Osteoblast (primary cell): ENCODE measurements at regions not wholly inside any gene's neighbourhood (a gene's known extent, or its start where the extent isn't known, plus 50 kb on each side); places are given as distances from the start of the nearest gene placed in this dataset.

ENCODE experiments used
- DNase-seq: peaks from one replicate; pipeline ENCODE4 v3.0.0; 2011; ENCODE audit warnings: low spot score, mixed read lengths; ENCODE audit not compliant: insufficient read length; ENCODE audit errors: missing footprints
- H2AFZ ChIP-seq: 2 replicates; pipeline ENCODE4 v1.6.0; 2011; ENCODE audit warnings: mild to moderate bottlenecking, low read length
- H3K27ac ChIP-seq: 2 replicates; pipeline ENCODE4 v1.5.1; 2011; ENCODE audit warnings: mild to moderate bottlenecking, low read depth, low read length, moderate library complexity
- H3K27me3 ChIP-seq: 2 replicates; pipeline ENCODE4 v1.6.0; 2012; ENCODE audit warnings: mild to moderate bottlenecking, control low read depth, inconsistent platforms, low read length, moderate library complexity; ENCODE audit not compliant: insufficient read depth
- H3K36me3 ChIP-seq: 2 replicates; pipeline ENCODE4 v1.5.1; 2011; ENCODE audit warnings: mild to moderate bottlenecking, low read length, control low read depth, moderate library complexity; ENCODE audit not compliant: insufficient read depth
- H3K4me1 ChIP-seq: 2 replicates; pipeline ENCODE4 v1.5.1; 2011; ENCODE audit warnings: mild to moderate bottlenecking, low read length, control low read depth, moderate library complexity; ENCODE audit not compliant: insufficient read depth
- H3K4me2 ChIP-seq: 2 replicates; pipeline ENCODE4 v1.6.0; 2011; ENCODE audit warnings: mild to moderate bottlenecking, low read length; ENCODE audit not compliant: insufficient read depth
- H3K4me3 ChIP-seq: fragments of 200-600 bp; sonication (generic); 3 replicates; pipeline ENCODE4 v1.5.1; 2012; ENCODE audit warnings: mild to moderate bottlenecking, low read length, inconsistent platforms; ENCODE audit not compliant: insufficient read depth
- H3K79me2 ChIP-seq: 2 replicates; pipeline ENCODE4 v1.6.0; 2012; ENCODE audit warnings: mild to moderate bottlenecking, low read length, control low read depth, inconsistent platforms; ENCODE audit not compliant: insufficient read depth
- H3K9me3 ChIP-seq: 2 replicates; pipeline ENCODE4 v1.5.1; 2011; ENCODE audit warnings: low read depth, low read length, control low read depth
- H4K20me1 ChIP-seq: 2 replicates; pipeline ENCODE4 v1.6.0; 2012; ENCODE audit warnings: mild to moderate bottlenecking, low read length, control low read depth; ENCODE audit not compliant: insufficient read depth
- CTCF ChIP-seq: IDR thresholded peaks from 2 replicates; pipeline ENCODE4 v1.5.1; 2011; ENCODE audit warnings: mild to moderate bottlenecking, low read depth, low read length, moderate library complexity; ENCODE audit errors: extremely low read depth

- no peak overlapping the region for H3K4me3 ChIP-seq
- H3K27ac ChIP-seq: no peak overlapping the region
These were observed 66.5 kb upstream of the ADRA2C start for GRCh38 chr4:3699678-3700077.

GRCh38 chr4:3699261-3699660, 66.9 kb upstream of the ADRA2C start:
- H4K20me1 ChIP-seq: no peaks in the 10 kb centered on the region
- H3K9me3 ChIP-seq: peaks cover 3% of the 10 kb centered on the region
- no peaks in the 10 kb centered on the region for H3K36me3 ChIP-seq
- no peaks in the 10 kb centered on the region for H3K4me1 ChIP-seq
- no peaks in the 10 kb centered on the region for H3K79me2 ChIP-seq
- no peak overlapping the region for H3K27ac ChIP-seq
- H3K4me3 ChIP-seq: no peak overlapping the region
- H3K27me3 ChIP-seq: peaks cover 30% of the 10 kb centered on the region
- no peak for TF ChIP-seq CTCF
- DNase-seq: no peak
- no peak overlapping the region for H2AFZ ChIP-seq
- H3K4me2 ChIP-seq: no peak overlapping the region

More at GRCh38 chr4:3699678-3700077, 66.5 kb upstream of the ADRA2C start:
- Histone ChIP-seq H3K79me2 (no peaks in the 10 kb centered on the region), H3K9me3 (peaks cover 3% of the 10 kb centered on the region), H3K27me3 (peaks cover 34% of the 10 kb centered on the region), H3K4me2 (no peak overlapping the region), H3K4me1 (no peaks in the 10 kb centered on the region), H3K36me3 (no peaks in the 10 kb centered on the region), H4K20me1 (no peaks in the 10 kb centered on the region), H2AFZ (no peak overlapping the region)
- no peak for TF ChIP-seq CTCF
- no peak for DNase-seq

- H3K9me3 ChIP-seq: peaks cover 3% of the 10 kb centered on the region
- no peaks in the 10 kb centered on the region for H3K4me1 ChIP-seq
- no peaks in the 10 kb centered on the region for H3K36me3 ChIP-seq
- H3K4me3 ChIP-seq: no peak overlapping the region
- no peak overlapping the region for H2AFZ ChIP-seq
- no peak overlapping the region for H3K4me2 ChIP-seq
- DNase-seq: no peak
- no peak for TF ChIP-seq CTCF
- no peaks in the 10 kb centered on the region for H4K20me1 ChIP-seq
- peaks cover 14% of the 10 kb centered on the region for H3K27me3 ChIP-seq
- no peaks in the 10 kb centered on the region for H3K79me2 ChIP-seq
- no peak overlapping the region for H3K27ac ChIP-seq
These were observed 69.2 kb upstream of the ADRA2C start for GRCh38 chr4:3697033-3697432.

- Histone ChIP-seq H3K27ac (no peak overlapping the region), H3K36me3 (no peaks in the 10 kb centered on the region), H4K20me1 (no peaks in the 10 kb centered on the region), H3K9me3 (no peaks in the 10 kb centered on the region), H3K4me2 (no peak overlapping the region), H3K27me3 (no peaks in the 10 kb centered on the region), H2AFZ (no peak overlapping the region), H3K79me2 (no peaks in the 10 kb centered on the region), H3K4me1 (no peaks in the 10 kb centered on the region), H3K4me3 (no peak overlapping the region)
- DNase-seq: no peak
- no peak for TF ChIP-seq CTCF
These were observed 75.5 kb upstream of the ADRA2C start for GRCh38 chr4:3690551-3691152.
